ENCODE measurements at regions not wholly inside any gene's neighbourhood (a gene's known extent, or its start where the extent isn't known, plus 50 kb on each side); places are given as distances from the start of the nearest gene placed in this dataset.
"Not testable (repeated sequence)": the region's sequence is repeated elsewhere in the genome, so short reads cannot be mapped to it uniquely, and the experiment has no call there.

DNA sequence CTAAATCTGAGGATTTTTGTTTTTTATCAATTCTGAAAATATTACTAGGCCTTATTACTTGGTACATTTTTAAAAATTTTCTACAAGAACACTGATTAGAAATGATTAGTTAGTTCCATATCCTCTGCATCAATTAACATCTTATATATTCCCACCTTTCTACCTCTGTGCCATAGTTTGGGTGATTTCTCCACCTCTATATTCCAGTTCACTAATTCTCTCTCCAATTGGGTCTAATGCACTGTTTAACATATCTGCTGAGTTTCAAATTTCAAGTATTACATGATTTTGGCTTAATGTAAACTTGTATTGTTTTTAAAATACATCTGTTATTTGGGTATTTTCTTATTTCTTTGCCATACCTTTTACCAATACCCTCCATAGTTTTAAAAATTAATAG is 705.7 kb upstream of the SALL3 start:
- no peak overlapping the region for H3K27ac ChIP-seq (ENCODE audit: low read depth, low read length)
- H3K4me2 ChIP-seq (ENCODE audit: low read length), result no peak overlapping the region
- no peaks in the 10 kb centered on the region for H3K9me3 ChIP-seq (ENCODE audit: control insufficient read depth, insufficient read depth, low read length)
- no peaks in the 10 kb centered on the region for H3K36me3 ChIP-seq (ENCODE audit: control insufficient read depth, low read length)
- H3F3A ChIP-seq (ENCODE audit: control insufficient read depth, insufficient read depth), result no peaks in the 10 kb centered on the region
- TF ChIP-seq CTCF (IDR thresholded peaks at IDR 0.05; ENCODE audit: low read depth, low read length, poor library complexity, severe bottlenecking) (no peak), EZH2phosphoT487 (IDR thresholded peaks at IDR 0.05; ENCODE audit: borderline replicate concordance, low read length) (no peak)
- no peaks in the 10 kb centered on the region for H4K20me1 ChIP-seq (ENCODE audit: control insufficient read depth, insufficient read depth, low read depth, low read length)
- no peak overlapping the region for H3K4me3 ChIP-seq (ENCODE audit: low read length)
- H3K79me2 ChIP-seq (ENCODE audit: control insufficient read depth, low read length), result no peaks in the 10 kb centered on the region
- H3K9me2 ChIP-seq (replicated peaks; ENCODE audit: control insufficient read depth, low read length), result no peaks in the 10 kb centered on the region
- H3K27me3 ChIP-seq (ENCODE audit: control insufficient read depth, low read length), result no peaks in the 10 kb centered on the region
- no peaks in the 10 kb centered on the region for H3K4me1 ChIP-seq (ENCODE audit: control insufficient read depth, low read length)

DNA sequence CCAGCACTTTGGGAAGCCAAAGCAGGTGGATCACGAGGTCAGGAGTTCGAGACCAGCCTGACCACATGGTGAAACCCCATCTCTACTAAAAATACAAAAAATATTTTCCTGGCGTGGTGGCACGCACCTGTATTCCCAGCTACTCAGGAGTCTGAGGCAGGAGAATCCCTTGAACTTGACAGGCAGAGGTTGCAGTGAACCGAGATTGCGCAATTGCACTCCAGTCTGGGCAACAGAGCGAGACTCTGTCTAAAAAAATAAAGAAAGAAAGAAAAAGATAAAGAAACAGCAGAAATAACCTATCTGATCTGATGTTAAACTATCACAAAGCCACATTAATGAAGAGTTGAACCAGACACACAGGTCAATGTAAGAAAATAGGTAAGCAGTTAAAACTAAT is 696.2 kb upstream of the SALL3 start:
- H4K20me1 ChIP-seq (ENCODE audit: control insufficient read depth, insufficient read depth, low read depth, low read length); H3K4me3 ChIP-seq (ENCODE audit: low read length); H3K36me3 ChIP-seq (ENCODE audit: control insufficient read depth, low read length); H3K4me2 ChIP-seq (ENCODE audit: low read length); H3K9me3 ChIP-seq (ENCODE audit: control insufficient read depth, insufficient read depth, low read length); H3K4me1 ChIP-seq (ENCODE audit: control insufficient read depth, low read length); H3F3A ChIP-seq (ENCODE audit: control insufficient read depth, insufficient read depth); H3K27ac ChIP-seq (ENCODE audit: low read depth, low read length); H3K27me3 ChIP-seq (ENCODE audit: control insufficient read depth, low read length); H3K79me2 ChIP-seq (ENCODE audit: control insufficient read depth, low read length); H3K9me2 ChIP-seq (replicated peaks; ENCODE audit: control insufficient read depth, low read length): not testable (repeated sequence)

DNA sequence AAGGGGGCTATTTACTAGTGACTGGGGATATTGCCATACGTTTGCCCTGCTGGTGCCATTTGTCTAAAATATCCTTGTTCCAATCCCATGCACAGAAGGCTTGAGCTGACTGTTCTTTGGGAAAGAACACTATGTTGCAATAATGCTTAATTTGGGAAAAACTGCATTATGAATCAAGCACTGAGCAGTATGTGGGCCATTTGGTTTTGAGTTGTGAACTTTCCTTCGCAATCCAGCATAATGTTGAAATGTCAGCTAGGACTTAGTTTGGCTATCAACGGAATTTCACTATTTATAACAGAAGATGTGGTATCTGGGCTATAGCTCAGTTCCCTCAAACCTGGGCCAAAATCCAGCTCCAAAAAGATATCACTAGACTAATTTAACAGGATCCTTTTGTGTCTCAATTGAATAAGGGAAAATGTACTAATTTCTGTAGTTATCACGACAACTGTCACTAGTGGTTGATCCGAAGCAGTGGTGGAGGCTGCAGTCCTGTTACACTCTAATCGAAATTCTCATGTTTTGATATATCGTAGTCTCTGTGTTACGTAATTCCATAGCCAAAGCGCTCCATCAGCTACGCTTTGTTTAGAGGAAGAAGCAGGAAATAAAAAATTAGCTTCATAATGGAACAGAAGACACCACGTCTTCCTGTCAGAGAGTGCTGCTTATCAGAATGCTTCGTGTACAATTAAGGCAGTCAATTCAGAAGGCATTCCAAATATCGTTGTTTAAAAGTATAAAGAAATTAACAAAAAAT is 686.8 kb upstream of the SALL3 start:
- Histone ChIP-seq H3K9me2 (replicated peaks; ENCODE audit: control insufficient read depth, low read length) (no peaks in the 10 kb centered on the region), H3K27me3 (ENCODE audit: control insufficient read depth, low read length) (no peaks in the 10 kb centered on the region), H3K4me1 (ENCODE audit: control insufficient read depth, low read length) (no peaks in the 10 kb centered on the region), H3K4me3 (ENCODE audit: low read length) (no peak overlapping the region), H3K9me3 (ENCODE audit: control insufficient read depth, insufficient read depth, low read length) (peaks cover 3% of the 10 kb centered on the region; the same call in 1 of the 2 replicates), H3K79me2 (ENCODE audit: control insufficient read depth, low read length) (no peaks in the 10 kb centered on the region), H3K27ac (ENCODE audit: low read depth, low read length) (no peak overlapping the region), H3K36me3 (ENCODE audit: control insufficient read depth, low read length) (no peaks in the 10 kb centered on the region), H3F3A (ENCODE audit: control insufficient read depth, insufficient read depth) (no peaks in the 10 kb centered on the region), H3K4me2 (ENCODE audit: low read length) (no peak overlapping the region), H4K20me1 (ENCODE audit: control insufficient read depth, insufficient read depth, low read depth, low read length) (no peaks in the 10 kb centered on the region)
- TF ChIP-seq CTCF (IDR thresholded peaks at IDR 0.05; ENCODE audit: low read depth, low read length, poor library complexity, severe bottlenecking) (no peak), EZH2phosphoT487 (IDR thresholded peaks at IDR 0.05; ENCODE audit: borderline replicate concordance, low read length) (no peak)

- H3K27me3 ChIP-seq (ENCODE audit: control insufficient read depth, low read length), result no peaks in the 10 kb centered on the region
- H3K79me2 ChIP-seq (ENCODE audit: control insufficient read depth, low read length), result no peaks in the 10 kb centered on the region
- no peaks in the 10 kb centered on the region for H3F3A ChIP-seq (ENCODE audit: control insufficient read depth, insufficient read depth)
- no peaks in the 10 kb centered on the region for H4K20me1 ChIP-seq (ENCODE audit: control insufficient read depth, insufficient read depth, low read depth, low read length)
- H3K4me2 ChIP-seq (ENCODE audit: low read length), result no peak overlapping the region
- H3K36me3 ChIP-seq (ENCODE audit: control insufficient read depth, low read length), result no peaks in the 10 kb centered on the region
- no peaks in the 10 kb centered on the region for H3K9me2 ChIP-seq (replicated peaks; ENCODE audit: control insufficient read depth, low read length)
- TF ChIP-seq CTCF (IDR thresholded peaks at IDR 0.05; ENCODE audit: low read depth, low read length, poor library complexity, severe bottlenecking) (no peak), EZH2phosphoT487 (IDR thresholded peaks at IDR 0.05; ENCODE audit: borderline replicate concordance, low read length) (no peak)
- no peak overlapping the region for H3K27ac ChIP-seq (ENCODE audit: low read depth, low read length)
- H3K9me3 ChIP-seq (ENCODE audit: control insufficient read depth, insufficient read depth, low read length), result peaks cover 2% of the 10 kb centered on the region; the same call in 1 of the 2 replicates
- no peaks in the 10 kb centered on the region for H3K4me1 ChIP-seq (ENCODE audit: control insufficient read depth, low read length)
- H3K4me3 ChIP-seq (ENCODE audit: low read length), result no peak overlapping the region
Observed at GRCh38 chr18:78293540-78293939, 686.1 kb upstream of the SALL3 start.
